SKM-1 (cell line): ENCODE measurements at regions not wholly inside any gene's neighbourhood (a gene's known extent, or its start where the extent isn't known, plus 50 kb on each side); places are given as distances from the start of the nearest gene placed in this dataset.
"Not testable (repeated sequence)": the region's sequence is repeated elsewhere in the genome, so short reads cannot be mapped to it uniquely, and the experiment has no call there.

Source experiments
- DNase-seq: peaks from one replicate; lab custom pipeline; 2025; ENCODE audit not compliant: unreplicated experiment; lab: John Stamatoyannopoulos, UW

GRCh38 chr12:92987362-92987761 lies 58.3 kb upstream of the EEA1 start:
- no peak for DNase-seq

- peak; percentile 32 for DNase-seq
Observed at GRCh38 chr12:92987846-92988621, 58.9 kb upstream of the EEA1 start.

GRCh38 chr12:92988622-92989130 lies 59.6 kb upstream of the EEA1 start:
- no peak for DNase-seq

GRCh38 chr12:92989715-92990484 lies 60.8 kb upstream of the EEA1 start:
- no peak for DNase-seq

GRCh38 chr12:92991134-92991533 lies 62.0 kb upstream of the EEA1 start:
- no peak for DNase-seq

- no peak for DNase-seq
Observed at GRCh38 chr12:92992041-92992440, 62.9 kb upstream of the EEA1 start.

GRCh38 chr12:92993259-92993658 lies 64.2 kb upstream of the EEA1 start:
- no peak for DNase-seq

GRCh38 chr12:92995258-92995903 lies 66.3 kb upstream of the EEA1 start:
- no peak for DNase-seq

GRCh38 chr12:93000026-93000425 lies 70.9 kb upstream of the EEA1 start:
- no peak for DNase-seq

- DNase-seq = no peak
Observed at GRCh38 chr12:93001407-93001806, 72.3 kb upstream of the EEA1 start.

- DNase-seq = no peak
Observed at GRCh38 chr12:93002293-93003054, 73.4 kb upstream of the EEA1 start.

- no peak for DNase-seq
Observed at GRCh38 chr12:93003531-93004239, 74.6 kb upstream of the EEA1 start.

- no peak for DNase-seq
Observed at GRCh38 chr12:93005928-93006392, 76.9 kb upstream of the EEA1 start.

- no peak for DNase-seq
Observed at GRCh38 chr12:93006471-93007208, 77.5 kb upstream of the EEA1 start.

- no peak for DNase-seq
Observed at GRCh38 chr12:93007544-93007943, 78.4 kb upstream of the EEA1 start.

GRCh38 chr12:93008044-93008778 lies 79.1 kb upstream of the EEA1 start:
- no peak for DNase-seq

- not testable (repeated sequence) for DNase-seq
Observed at GRCh38 chr12:93008880-93009279, 79.8 kb upstream of the EEA1 start.

- DNase-seq = no peak
Observed at GRCh38 chr12:93009533-93009932, 80.4 kb upstream of the EEA1 start.

- DNase-seq = no peak
Observed at GRCh38 chr12:93010461-93010860, 81.4 kb upstream of the EEA1 start.
